AML-193 (cell line): ENCODE measurements at regions not wholly inside any gene's neighbourhood (a gene's known extent, or its start where the extent isn't known, plus 50 kb on each side); places are given as distances from the start of the nearest gene placed in this dataset.
"Not testable (repeated sequence)": the region's sequence is repeated elsewhere in the genome, so short reads cannot be mapped to it uniquely, and the experiment has no call there.

Experiments
- DNase-seq, 2 experiments: peaks; one replicate each; lab custom pipeline; 2025; lab: John Stamatoyannopoulos, UW

GRCh38 chr13:37225414-37226070 lies 120.1 kb upstream of the CSNK1A1L start:
- no peak for DNase-seq

GRCh38 chr13:37216331-37216730 lies 110.9 kb upstream of the CSNK1A1L start:
- no peak for DNase-seq

- no peak for DNase-seq
Observed at GRCh38 chr13:37212826-37213225, 107.4 kb upstream of the CSNK1A1L start.

- no peak for DNase-seq
Observed at GRCh38 chr13:37211487-37211886, 106.0 kb upstream of the CSNK1A1L start.

- DNase-seq, result no peak
Observed at GRCh38 chr13:37209621-37210580, 104.4 kb upstream of the CSNK1A1L start.

GRCh38 chr13:37207691-37208451 lies 102.4 kb upstream of the CSNK1A1L start:
- DNase-seq, result peak in 1 of 2 experiments; percentile 12

- DNase-seq, result no peak
Observed at GRCh38 chr13:37202264-37202663, 96.8 kb upstream of the CSNK1A1L start.

GRCh38 chr13:37201081-37201480 lies 95.6 kb upstream of the CSNK1A1L start:
- DNase-seq, result no peak

- DNase-seq, result no peak
Observed at GRCh38 chr13:37198629-37199028, 93.2 kb upstream of the CSNK1A1L start.

- no peak for DNase-seq
Observed at GRCh38 chr13:37195621-37196020, 90.2 kb upstream of the CSNK1A1L start.

- DNase-seq, result no peak
Observed at GRCh38 chr13:37194428-37194861, 89.0 kb upstream of the CSNK1A1L start.

GRCh38 chr13:37192956-37193355 lies 87.5 kb upstream of the CSNK1A1L start:
- DNase-seq, result no peak

GRCh38 chr13:37187621-37188020 lies 82.2 kb upstream of the CSNK1A1L start:
- DNase-seq, result no peak

- DNase-seq, result no peak
Observed at GRCh38 chr13:37187105-37187504, 81.6 kb upstream of the CSNK1A1L start.

- DNase-seq, result no peak
Observed at GRCh38 chr13:37181620-37182019, 76.2 kb upstream of the CSNK1A1L start.

- DNase-seq, result no peak
Observed at GRCh38 chr13:37179645-37180044, 74.2 kb upstream of the CSNK1A1L start.

- no peak for DNase-seq
Observed at GRCh38 chr13:37177125-37177524, 71.7 kb upstream of the CSNK1A1L start.

- DNase-seq, result peak; percentile 81 to 83
Observed at GRCh38 chr13:37175996-37176395, 70.5 kb upstream of the CSNK1A1L start.

- no peak for DNase-seq
Observed at GRCh38 chr13:37173214-37173613, 67.8 kb upstream of the CSNK1A1L start.

- DNase-seq, result not testable (repeated sequence)
Observed at GRCh38 chr13:37172226-37172625, 66.8 kb upstream of the CSNK1A1L start.

- no peak for DNase-seq
Observed at GRCh38 chr13:37168926-37169325, 63.5 kb upstream of the CSNK1A1L start.

GRCh38 chr13:37168151-37168550 lies 62.7 kb upstream of the CSNK1A1L start:
- DNase-seq, result no peak
